Upper lobe of left lung (tissue), 6 donors: ENCODE measurements at regions not wholly inside any gene's neighbourhood (a gene's known extent, or its start where the extent isn't known, plus 50 kb on each side); places are given as distances from the start of the nearest gene placed in this dataset.

Source experiments
- ATAC-seq, 2 donors: fragments of 200-7000 bp; cut with Tn5 transposase; one replicate each; pipeline ENCODE4 v1.9.1; 2022; ENCODE audit warnings: mild to moderate bottlenecking in 2 of 2, moderate library complexity in 2 of 2; ENCODE audit not compliant: low FRiP score in 2 of 2
- DNase-seq, 2 donors: peaks; one replicate each; pipeline ENCODE4 v3.0.0-alpha.2; 2019 to 2020
- H3K27ac ChIP-seq, 4 donors: fragments of 200-600 bp; sonication (generic); one replicate each; pipeline ENCODE4 v1.5.1; 2016 to 2019
- H3K27me3 ChIP-seq, 4 donors: fragments of 200-600 bp; sonication (generic); one replicate each; pipeline ENCODE4 v1.5.1; 2017 to 2019
- H3K36me3 ChIP-seq, 4 donors: fragments of 200-600 bp; sonication (generic); one replicate each; pipeline ENCODE4 v1.5.1; 2016 to 2019
- H3K4me1 ChIP-seq, 4 donors: fragments of 200-600 bp; sonication (generic); one replicate each; pipeline ENCODE4 v1.5.1; 2018 to 2019
- H3K4me3 ChIP-seq, 4 donors: fragments of 200-600 bp; sonication (generic); one replicate each; pipeline ENCODE4 v1.5.1; 2017 to 2019; ENCODE audit warnings: mild to moderate bottlenecking in 2 of 4, moderate library complexity in 1 of 4
- H3K9me3 ChIP-seq, 4 donors: fragments of 200-600 bp; sonication (generic); one replicate each; pipeline ENCODE4 v1.5.1; 2018 to 2019
- CTCF ChIP-seq, 6 experiments: fragments of 450-650 bp in 4 of 6; fragments of 200-600 bp in 2 of 6; sonication (generic) in 2 of 6; IDR thresholded peaks; one replicate each; pipeline ENCODE4 v1.5.1; 2016 to 2019; ENCODE audit warnings: antibody characterized with exemption in 6 of 6
- EP300 ChIP-seq, 4 donors: sonication (generic); formaldehyde crosslinking; IDR thresholded peaks; one replicate each; pipeline ENCODE4 v1.5.1; 2017; ENCODE audit warnings: antibody characterized with exemption in 4 of 4, control low read depth in 2 of 4
- POLR2A ChIP-seq, 4 donors: fragments of 450-650 bp; IDR thresholded peaks; one replicate each; pipeline ENCODE4 v1.5.1; 2016 to 2017; ENCODE audit warnings: antibody characterized with exemption in 4 of 4, mild to moderate bottlenecking in 2 of 4
- POLR2AphosphoS5 ChIP-seq, 2 donors: sonication (generic); formaldehyde crosslinking; IDR thresholded peaks; one replicate each; pipeline ENCODE4 v1.5.1; 2017; ENCODE audit warnings: antibody characterized with exemption in 2 of 2
- WGBS, 2 donors: methylation state at CpG; one replicate each; pipeline ENCODE4 v1.1.5; 2017 to 2018; 5-methylcytosine and 5-hydroxymethylcytosine counted together
- donor health status: DM: no; HTN: no; CAD: no; lungs with moderate emphysema.
- donor health status: DM: no; HTN: yes; CAD: no; lungs with severe emphysema.

DNA sequence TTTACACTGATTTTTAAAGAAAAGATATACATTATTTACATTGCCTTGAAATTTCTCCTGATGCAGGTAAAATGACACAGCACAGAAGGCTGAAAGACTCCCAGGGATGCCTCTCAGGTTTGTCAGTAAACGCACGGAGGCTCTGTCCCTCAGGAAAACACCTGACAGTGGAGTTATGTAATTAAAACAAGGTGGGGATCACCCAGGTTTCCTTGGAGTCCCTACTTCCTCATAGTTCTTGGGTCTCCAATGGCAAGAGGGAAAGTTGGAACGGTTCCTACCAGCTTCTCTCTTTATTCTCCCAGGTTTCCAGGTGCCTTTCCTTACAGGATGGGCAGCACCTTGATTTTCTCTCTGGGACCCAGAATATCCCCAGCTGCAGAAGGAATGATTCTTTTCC, 654.8 kb downstream of the SLC4A3 start:
- TF ChIP-seq POLR2A (IDR thresholded peaks at IDR 0.05) (no peak), POLR2AphosphoS5 (IDR thresholded peaks at IDR 0.05) (no peak)
- no peaks in the 10 kb centered on the region for H3K36me3 ChIP-seq
- H3K9me3 ChIP-seq: no peaks in the 10 kb centered on the region
- DNase-seq (no peak), ATAC-seq (no peak)
- H3K4me1 ChIP-seq: no peaks in the 10 kb centered on the region
- H3K27me3 ChIP-seq: no peaks in the 10 kb centered on the region
- no peak overlapping the region for H3K27ac ChIP-seq
- H3K4me3 ChIP-seq: no peak overlapping the region
- 50 to 64% methylated on average over 3 of the region's 3 CpGs for WGBS, 2 donors

- TF ChIP-seq POLR2A (IDR thresholded peaks at IDR 0.05) (no peak), POLR2AphosphoS5 (IDR thresholded peaks at IDR 0.05) (no peak), CTCF (IDR thresholded peaks at IDR 0.05) (no peak), EP300 (IDR thresholded peaks at IDR 0.05) (no peak)
- WGBS, 2 donors: 83 to 96% methylated on average over 1 of the region's 1 CpG
- Histone ChIP-seq H3K4me1 (no peaks in the 10 kb centered on the region), H3K27me3 (no peaks in the 10 kb centered on the region), H3K36me3 (no peaks in the 10 kb centered on the region), H3K4me3 (no peak overlapping the region), H3K9me3 (no peaks in the 10 kb centered on the region), H3K27ac (no peak overlapping the region)
- no peak for ATAC-seq
- no peak for DNase-seq
Measured at GRCh38 chr2:220293966-220294365, 666.5 kb downstream of the SLC4A3 start.

DNA sequence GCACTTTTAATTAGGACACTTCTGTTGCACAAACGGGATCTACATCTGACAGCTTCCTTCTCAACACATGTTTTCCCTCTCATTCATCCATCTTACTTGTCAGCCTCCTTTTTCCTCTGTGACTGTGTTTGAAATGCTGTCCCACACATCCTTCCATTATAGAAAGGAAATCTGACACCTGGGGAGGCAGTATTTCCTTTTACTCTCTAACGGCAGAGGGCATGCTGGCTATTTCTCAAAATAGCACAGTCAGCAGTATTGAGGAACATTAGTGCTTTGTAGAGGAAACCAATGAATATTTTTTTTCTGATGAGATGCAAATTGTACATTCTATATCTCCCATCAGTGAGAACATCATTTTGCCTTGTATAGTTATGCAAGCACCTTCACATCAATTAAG, 668.7 kb downstream of the SLC4A3 start:
- DNase-seq: no peak
- Histone ChIP-seq H3K9me3 (no peaks in the 10 kb centered on the region), H3K27ac (no peak overlapping the region), H3K4me1 (no peaks in the 10 kb centered on the region), H3K4me3 (no peak overlapping the region), H3K36me3 (no peaks in the 10 kb centered on the region), H3K27me3 (no peaks in the 10 kb centered on the region)
- ATAC-seq: no peak
- TF ChIP-seq CTCF (IDR thresholded peaks at IDR 0.05): no peak
- TF ChIP-seq EP300 (IDR thresholded peaks at IDR 0.05): no peak
- TF ChIP-seq POLR2AphosphoS5 (IDR thresholded peaks at IDR 0.05): no peak
- TF ChIP-seq POLR2A (IDR thresholded peaks at IDR 0.05): no peak
- WGBS, 2 donors: 7 to 21% methylated on average over 2 of the region's 2 CpGs

- no peaks in the 10 kb centered on the region for H3K27me3 ChIP-seq
- H3K9me3 ChIP-seq: no peaks in the 10 kb centered on the region
- no peak overlapping the region for H3K4me3 ChIP-seq
- TF ChIP-seq EP300 (IDR thresholded peaks at IDR 0.05) (no peak), CTCF (IDR thresholded peaks at IDR 0.05) (no peak), POLR2AphosphoS5 (IDR thresholded peaks at IDR 0.05) (no peak), POLR2A (IDR thresholded peaks at IDR 0.05) (no peak)
- ATAC-seq (no peak), DNase-seq (no peak)
- no peaks in the 10 kb centered on the region for H3K4me1 ChIP-seq
- H3K36me3 ChIP-seq: no peaks in the 10 kb centered on the region
- 78 to 84% methylated on average over 2 of the region's 2 CpGs for WGBS, 2 donors
- no peak overlapping the region for H3K27ac ChIP-seq
Measured at GRCh38 chr2:220297093-220297492, 669.7 kb downstream of the SLC4A3 start.

DNA sequence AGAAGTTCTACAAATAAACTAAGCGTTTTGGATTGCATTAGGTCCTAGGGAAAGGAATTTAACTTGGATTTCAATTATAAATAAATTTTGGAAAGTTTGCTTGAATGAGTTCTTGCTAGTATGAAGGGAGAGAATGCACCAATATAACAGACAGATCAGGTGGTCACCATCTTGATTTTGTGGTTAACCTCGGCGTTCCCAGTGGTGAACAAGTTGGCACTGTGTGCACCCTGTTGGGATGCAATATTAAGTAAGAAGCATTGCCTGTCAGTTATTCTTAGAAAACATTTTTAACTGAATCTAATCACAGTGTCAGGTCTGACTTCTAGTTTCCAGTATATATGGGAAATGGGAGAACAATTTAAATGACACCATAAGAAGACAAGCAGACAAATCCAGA, 673.4 kb downstream of the SLC4A3 start:
- H3K4me1 ChIP-seq: no peaks in the 10 kb centered on the region
- no peaks in the 10 kb centered on the region for H3K27me3 ChIP-seq
- H3K36me3 ChIP-seq: no peaks in the 10 kb centered on the region
- 63 to 79% methylated on average over 3 of the region's 3 CpGs for WGBS, 2 donors
- H3K9me3 ChIP-seq: no peaks in the 10 kb centered on the region
- H3K4me3 ChIP-seq: no peak overlapping the region
- H3K27ac ChIP-seq: no peak overlapping the region
- DNase-seq: no peak
- ATAC-seq: no peak
- TF ChIP-seq POLR2A (IDR thresholded peaks at IDR 0.05) (no peak), EP300 (IDR thresholded peaks at IDR 0.05) (no peak), POLR2AphosphoS5 (IDR thresholded peaks at IDR 0.05) (no peak), CTCF (IDR thresholded peaks at IDR 0.05) (no peak)
